ENCODE measurements at regions not wholly inside any gene's neighbourhood (a gene's known extent, or its start where the extent isn't known, plus 50 kb on each side); places are given as distances from the start of the nearest gene placed in this dataset.

DNA sequence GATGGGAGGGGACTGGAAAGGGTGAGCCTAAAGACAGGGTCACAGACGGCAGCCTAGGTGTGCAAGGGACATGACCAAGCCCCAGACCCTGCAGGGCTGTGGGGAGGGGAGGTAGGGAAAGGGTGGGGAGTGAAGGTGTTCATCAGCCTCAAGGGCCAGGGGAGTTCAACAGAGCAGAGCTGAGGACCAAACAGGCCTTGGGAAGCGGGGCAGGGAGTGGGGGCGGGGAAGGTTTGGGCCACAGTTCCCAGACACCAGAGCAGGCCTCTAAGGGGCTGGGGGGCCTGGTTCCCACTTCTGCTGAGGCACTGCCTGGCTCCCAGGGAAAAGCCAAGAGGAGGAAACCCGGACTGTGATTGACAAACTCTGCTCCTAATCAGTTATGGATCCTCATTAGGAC is 456.3 kb downstream of the MATN1 start:
- Histone ChIP-seq H3K27me3 (ENCODE audit: control insufficient read depth, insufficient read depth, low read length) (no peaks in the 10 kb centered on the region), H3K36me3 (replicated peaks; ENCODE audit: control insufficient read depth, insufficient read depth, low read length) (no peaks in the 10 kb centered on the region), H3K4me3 (ENCODE audit: insufficient read depth, low read depth, low read length) (no peak overlapping the region)
- DNase-seq: no peak

DNA sequence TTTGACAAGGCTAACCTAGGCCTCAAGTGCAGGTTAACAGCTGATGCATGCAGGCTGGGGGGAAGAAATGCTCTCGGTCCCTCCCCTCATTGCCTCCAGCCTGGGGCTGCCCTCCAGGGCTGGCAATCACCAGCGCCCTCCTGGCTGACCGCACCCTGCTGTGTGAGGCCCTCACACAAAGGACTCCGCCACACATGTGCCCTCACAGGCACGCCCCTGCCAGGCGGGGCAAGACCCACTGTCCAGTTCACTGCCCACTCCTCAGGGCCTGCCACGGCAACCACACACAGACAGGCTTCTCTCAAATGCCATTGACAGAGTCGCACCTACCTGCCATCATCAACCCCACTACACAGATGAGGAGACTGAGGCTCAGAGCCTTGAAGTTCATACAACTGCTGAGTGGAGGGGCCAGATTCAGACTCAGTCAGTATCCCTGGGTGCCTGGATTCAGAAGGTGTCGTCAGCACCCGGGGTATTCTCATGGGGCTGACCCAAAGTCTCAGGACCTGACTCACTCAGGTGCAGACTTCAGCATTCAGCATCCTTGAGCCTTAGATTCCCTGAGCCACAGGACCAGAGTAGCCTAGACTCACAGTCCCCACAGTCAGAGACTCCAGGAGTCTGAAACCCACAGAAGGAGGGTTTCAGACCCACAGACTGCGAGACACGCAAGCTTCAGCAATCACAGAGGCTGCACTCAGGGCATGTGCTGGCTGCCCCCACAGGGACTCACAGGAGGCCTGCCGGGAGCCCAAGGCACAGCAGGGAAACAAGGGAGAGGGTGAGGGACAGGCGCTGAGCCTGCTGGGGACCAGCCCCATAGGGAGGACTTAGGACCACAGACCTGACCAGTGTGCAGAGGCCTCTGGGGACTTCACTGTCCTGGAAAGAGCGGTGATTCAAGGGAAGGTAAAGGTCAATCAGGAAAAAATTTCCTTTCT is 458.0 kb downstream of the MATN1 start:
- Histone ChIP-seq H3K36me3 (replicated peaks; ENCODE audit: control insufficient read depth, insufficient read depth, low read length) (no peaks in the 10 kb centered on the region), H3K4me3 (ENCODE audit: insufficient read depth, low read depth, low read length) (no peak overlapping the region), H3K27me3 (ENCODE audit: control insufficient read depth, insufficient read depth, low read length) (no peaks in the 10 kb centered on the region)
- DNase-seq: no peak

DNA sequence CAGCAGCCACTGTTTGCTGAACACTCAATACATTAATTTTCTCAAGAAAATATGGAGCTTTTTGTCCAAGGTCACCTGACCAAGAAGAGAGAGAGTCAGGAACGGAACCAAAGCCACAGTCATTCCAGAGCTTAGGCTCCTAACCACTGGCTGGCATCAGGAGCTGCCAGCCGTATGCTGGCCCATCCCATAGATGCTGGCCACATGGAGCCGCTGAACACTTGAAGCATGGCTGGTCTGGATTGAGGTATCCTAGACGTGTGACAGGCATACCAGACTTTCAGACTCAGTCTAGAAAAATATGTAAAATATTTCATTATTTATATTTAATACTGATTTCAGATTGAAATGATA is 458.7 kb downstream of the MATN1 start:
- Histone ChIP-seq H3K27me3 (ENCODE audit: control insufficient read depth, insufficient read depth, low read length) (no peaks in the 10 kb centered on the region), H3K4me3 (ENCODE audit: insufficient read depth, low read depth, low read length) (no peak overlapping the region), H3K36me3 (replicated peaks; ENCODE audit: control insufficient read depth, insufficient read depth, low read length) (no peaks in the 10 kb centered on the region)
- DNase-seq: no peak

DNA sequence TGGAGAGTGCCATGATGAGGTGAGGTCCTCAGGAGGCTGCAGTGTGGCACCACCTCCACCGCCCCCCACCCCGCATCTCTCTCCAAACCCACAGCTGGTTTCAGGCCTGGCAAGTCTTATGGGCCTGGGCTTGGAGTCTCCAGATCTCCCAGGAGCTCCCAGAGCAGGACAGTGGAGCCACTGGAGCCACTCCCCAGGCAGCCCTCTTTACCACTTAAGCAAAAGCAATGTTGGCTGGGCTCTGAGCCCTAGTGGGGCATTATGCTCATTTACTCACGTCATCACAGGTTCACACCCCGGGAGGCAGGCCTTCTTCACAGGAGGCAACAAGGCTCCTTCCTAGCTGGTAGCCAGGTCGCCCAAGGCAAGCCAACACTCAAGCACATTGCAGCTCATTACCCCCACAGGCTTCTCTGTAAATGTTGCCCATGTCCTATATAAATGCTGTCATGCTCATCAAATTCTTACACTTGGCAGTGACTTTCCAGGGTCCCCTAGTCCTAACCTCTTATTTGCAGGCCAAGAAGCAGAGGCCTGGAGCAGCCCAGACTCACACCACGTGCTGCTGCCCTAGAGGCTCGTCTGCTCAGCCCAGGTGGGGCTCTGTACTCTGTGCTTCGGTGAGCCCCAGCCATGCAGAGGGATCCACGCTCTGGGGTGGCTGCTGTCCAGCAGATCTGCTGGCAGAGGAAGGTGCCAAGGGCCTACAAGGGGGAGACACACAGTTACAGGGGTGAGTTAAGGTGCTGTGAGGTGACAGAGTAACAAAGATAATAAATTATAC is 459.3 kb downstream of the MATN1 start:
- H3K36me3 ChIP-seq (replicated peaks; ENCODE audit: control insufficient read depth, insufficient read depth, low read length): no peaks in the 10 kb centered on the region
- H3K27me3 ChIP-seq (ENCODE audit: control insufficient read depth, insufficient read depth, low read length): no peaks in the 10 kb centered on the region
- DNase-seq: no peak
- no peak overlapping the region for H3K4me3 ChIP-seq (ENCODE audit: insufficient read depth, low read depth, low read length)

DNA sequence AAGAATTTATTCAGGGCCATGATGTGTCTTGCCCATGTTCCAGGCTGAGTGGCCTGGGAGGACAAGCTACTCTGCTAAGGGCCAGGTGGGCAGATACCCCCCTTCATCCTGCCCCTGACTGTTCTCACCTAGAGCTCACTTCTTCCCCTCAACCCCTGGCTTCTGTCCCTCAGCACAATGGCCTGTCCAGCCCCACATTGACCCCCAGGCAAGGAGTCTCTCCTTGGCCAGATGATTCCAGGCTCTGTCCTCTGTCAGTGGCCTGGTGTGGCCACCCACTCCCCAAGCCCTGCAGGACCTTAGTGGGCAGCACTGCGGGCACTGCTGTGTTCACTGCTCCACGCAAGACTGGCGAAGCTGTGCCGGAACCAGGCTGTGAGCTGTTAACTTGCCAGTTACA is 460.0 kb downstream of the MATN1 start:
- H3K4me3 ChIP-seq (ENCODE audit: insufficient read depth, low read depth, low read length): no peak overlapping the region
- DNase-seq: no peak
- no peaks in the 10 kb centered on the region; the same call in 1 of the 2 replicates for H3K27me3 ChIP-seq (ENCODE audit: control insufficient read depth, insufficient read depth, low read length)
- H3K36me3 ChIP-seq (replicated peaks; ENCODE audit: control insufficient read depth, insufficient read depth, low read length): no peaks in the 10 kb centered on the region

DNA sequence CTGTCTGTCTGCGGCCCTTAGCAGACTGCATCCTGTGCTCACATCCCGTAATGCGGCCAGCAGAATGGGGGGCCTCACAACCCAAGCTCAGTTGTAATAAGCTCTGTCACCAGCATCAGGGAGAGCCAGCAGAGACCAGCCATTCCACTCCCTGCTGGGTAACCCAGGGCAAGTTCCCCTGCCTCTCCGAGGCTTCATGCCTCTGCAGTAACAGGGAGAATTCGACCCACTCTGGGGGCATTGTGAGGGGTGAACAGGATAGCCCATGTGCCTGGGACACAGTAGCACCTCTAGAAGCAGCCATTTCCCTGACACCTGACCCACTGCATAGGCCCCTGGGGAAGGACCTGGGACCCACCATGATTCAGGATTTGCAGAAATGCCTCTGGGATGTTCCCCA is 461.2 kb downstream of the MATN1 start:
- Histone ChIP-seq H3K36me3 (replicated peaks; ENCODE audit: control insufficient read depth, insufficient read depth, low read length) (no peaks in the 10 kb centered on the region), H3K4me3 (ENCODE audit: insufficient read depth, low read depth, low read length) (no peak overlapping the region), H3K27me3 (ENCODE audit: control insufficient read depth, insufficient read depth, low read length) (no peaks in the 10 kb centered on the region; the same call in 1 of the 2 replicates)
- no peak for DNase-seq

DNA sequence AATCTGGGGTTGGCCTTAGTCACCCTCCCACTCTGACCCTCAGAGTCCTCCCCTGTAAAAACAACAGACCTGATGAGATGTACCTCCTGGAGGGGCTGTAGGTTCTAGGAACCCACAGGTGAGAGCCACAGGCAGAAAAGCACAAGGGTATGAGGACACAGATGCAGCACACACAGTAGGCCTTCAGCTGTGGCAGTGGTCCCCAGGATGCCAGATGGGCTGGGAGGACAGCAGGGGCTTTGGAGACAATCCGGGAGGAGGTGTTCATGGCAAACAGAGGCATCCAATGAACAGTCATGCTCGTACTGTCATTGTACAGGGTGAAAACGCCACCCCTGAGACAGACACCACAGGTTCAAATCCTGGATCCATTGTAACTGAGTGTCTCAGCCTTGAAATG is 463.1 kb downstream of the MATN1 start:
- H3K27me3 ChIP-seq (ENCODE audit: control insufficient read depth, insufficient read depth, low read length): no peaks in the 10 kb centered on the region; the same call in 1 of the 2 replicates
- DNase-seq: no peak
- no peak overlapping the region for H3K4me3 ChIP-seq (ENCODE audit: insufficient read depth, low read depth, low read length)
- H3K36me3 ChIP-seq (replicated peaks; ENCODE audit: control insufficient read depth, insufficient read depth, low read length): no peaks in the 10 kb centered on the region

DNA sequence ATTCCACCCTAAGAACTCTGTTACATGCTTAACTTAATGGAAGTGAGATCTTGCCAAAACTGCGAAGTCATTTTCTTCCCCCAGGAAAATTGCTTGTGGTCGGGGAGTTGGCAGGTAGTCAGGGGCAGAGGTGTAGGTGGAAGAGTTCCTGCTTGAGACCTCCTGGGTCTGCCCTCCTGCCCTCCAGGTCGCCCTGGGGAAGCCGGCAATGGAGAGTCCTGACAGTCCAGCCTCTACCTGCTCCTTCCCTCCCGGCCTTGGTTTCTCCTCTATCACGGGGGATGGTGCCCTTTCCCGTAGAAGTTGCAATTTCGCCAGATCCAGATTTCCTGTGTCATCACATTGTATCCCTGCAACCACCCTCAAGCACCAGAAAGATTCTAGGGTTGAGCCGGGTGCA is 463.8 kb downstream of the MATN1 start:
- Histone ChIP-seq H3K4me3 (ENCODE audit: insufficient read depth, low read depth, low read length) (no peak overlapping the region), H3K36me3 (replicated peaks; ENCODE audit: control insufficient read depth, insufficient read depth, low read length) (no peaks in the 10 kb centered on the region), H3K27me3 (ENCODE audit: control insufficient read depth, insufficient read depth, low read length) (no peaks in the 10 kb centered on the region; the same call in 1 of the 2 replicates)
- no peak for DNase-seq

DNA sequence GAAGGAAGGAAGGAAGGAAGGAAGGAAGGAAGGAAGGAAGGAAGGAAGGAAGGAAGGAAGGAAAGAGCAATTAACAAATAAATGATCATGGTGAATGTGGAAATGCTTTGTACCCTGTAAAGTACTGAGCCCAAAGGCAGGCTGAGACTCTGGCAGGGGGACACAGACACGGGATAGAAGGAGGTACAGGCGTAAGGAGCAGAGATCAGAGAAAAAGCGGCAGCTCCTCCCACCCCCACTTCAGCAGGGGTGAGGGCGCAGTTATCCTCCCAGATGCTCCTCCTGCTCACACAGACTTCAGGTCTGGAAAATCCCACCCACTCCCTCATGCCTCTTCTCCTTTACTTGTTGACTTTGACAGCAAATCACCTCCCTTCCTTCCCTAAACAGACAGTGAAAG is 464.5 kb downstream of the MATN1 start:
- peak; percentile 63 for DNase-seq
- H3K4me3 ChIP-seq (ENCODE audit: insufficient read depth, low read depth, low read length): no peak overlapping the region
- H3K36me3 ChIP-seq (replicated peaks; ENCODE audit: control insufficient read depth, insufficient read depth, low read length): no peaks in the 10 kb centered on the region
- no peaks in the 10 kb centered on the region; the same call in 1 of the 2 replicates for H3K27me3 ChIP-seq (ENCODE audit: control insufficient read depth, insufficient read depth, low read length)

DNA sequence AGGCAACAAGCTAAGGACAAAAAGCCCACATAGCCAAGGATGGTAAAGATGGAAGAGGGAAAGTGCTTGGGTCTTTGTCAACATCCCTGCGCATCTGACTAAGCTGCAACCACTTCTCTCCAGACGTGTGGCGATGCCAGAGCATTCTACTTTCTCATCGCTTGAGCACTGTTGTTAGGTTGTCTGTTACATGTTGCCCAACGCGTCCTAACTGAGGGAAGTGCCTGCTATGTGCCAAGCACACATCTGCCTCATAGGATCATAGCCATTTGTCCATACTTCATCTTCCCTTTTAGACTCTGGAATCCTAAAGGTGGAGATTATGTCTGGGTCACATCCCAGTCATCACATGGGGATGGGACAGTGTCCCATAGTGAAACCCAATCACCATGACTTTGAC is 464.9 kb downstream of the MATN1 start:
- H3K27me3 ChIP-seq (ENCODE audit: control insufficient read depth, insufficient read depth, low read length): no peaks in the 10 kb centered on the region; the same call in 1 of the 2 replicates
- DNase-seq: no peak
- H3K36me3 ChIP-seq (replicated peaks; ENCODE audit: control insufficient read depth, insufficient read depth, low read length): no peaks in the 10 kb centered on the region
- H3K4me3 ChIP-seq (ENCODE audit: insufficient read depth, low read depth, low read length): no peak overlapping the region

DNA sequence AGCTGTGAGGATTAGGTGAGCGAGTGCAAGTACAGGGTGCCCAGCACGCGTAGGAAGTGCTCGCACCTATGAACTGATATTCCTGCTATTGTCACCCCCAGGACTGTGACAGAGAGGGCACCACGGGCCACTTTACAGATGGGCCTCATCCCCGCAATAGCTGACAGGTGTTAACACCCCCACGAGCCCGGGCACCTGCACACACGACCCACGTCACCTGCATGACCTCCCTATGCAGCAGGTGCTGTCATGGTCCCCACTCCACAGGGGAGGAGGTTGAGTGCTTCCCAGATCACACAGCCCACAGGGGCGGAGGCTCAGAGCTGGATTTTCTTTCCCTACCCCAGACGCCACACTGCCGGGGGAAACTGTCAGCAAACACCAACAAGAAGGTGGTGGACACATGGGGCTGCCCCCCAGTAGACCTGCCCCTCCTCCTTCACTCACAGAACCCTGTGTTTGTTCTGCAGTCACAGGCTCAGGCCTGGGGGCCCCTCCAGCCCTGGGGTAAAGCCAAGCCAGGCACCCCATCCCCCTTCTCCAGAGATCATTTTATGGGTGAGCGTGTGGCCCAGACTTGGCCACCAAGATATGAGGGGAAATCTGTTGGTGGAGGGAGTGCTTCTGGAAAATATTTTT is 465.5 kb downstream of the MATN1 start:
- no peaks in the 10 kb centered on the region for H3K36me3 ChIP-seq (replicated peaks; ENCODE audit: control insufficient read depth, insufficient read depth, low read length)
- H3K4me3 ChIP-seq (ENCODE audit: insufficient read depth, low read depth, low read length): no peak overlapping the region
- no peak for DNase-seq
- H3K27me3 ChIP-seq (ENCODE audit: control insufficient read depth, insufficient read depth, low read length): no peaks in the 10 kb centered on the region; the same call in 1 of the 2 replicates

DNA sequence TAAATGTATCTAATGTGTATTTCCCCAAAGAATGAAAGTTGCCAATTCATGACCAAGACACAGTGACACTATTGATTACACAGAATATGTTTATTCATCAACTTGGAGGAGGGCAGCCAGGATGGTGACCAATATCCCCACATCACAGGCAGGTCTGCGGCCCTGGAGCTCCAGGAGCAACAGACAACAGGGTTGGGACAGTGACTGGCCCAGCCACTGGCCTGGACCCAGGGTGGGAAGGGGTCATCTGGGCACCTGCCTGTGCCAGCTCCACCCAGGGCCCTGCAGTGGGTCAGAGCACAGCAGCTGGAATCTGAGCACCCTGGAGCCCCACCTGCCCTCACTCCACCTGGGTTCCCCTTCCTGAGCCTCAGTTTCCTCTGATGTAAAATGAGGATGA is 466.1 kb downstream of the MATN1 start:
- Histone ChIP-seq H3K27me3 (ENCODE audit: control insufficient read depth, insufficient read depth, low read length) (no peaks in the 10 kb centered on the region; the same call in 1 of the 2 replicates), H3K4me3 (ENCODE audit: insufficient read depth, low read depth, low read length) (no peak overlapping the region), H3K36me3 (replicated peaks; ENCODE audit: control insufficient read depth, insufficient read depth, low read length) (no peaks in the 10 kb centered on the region)
- no peak for DNase-seq

DNA sequence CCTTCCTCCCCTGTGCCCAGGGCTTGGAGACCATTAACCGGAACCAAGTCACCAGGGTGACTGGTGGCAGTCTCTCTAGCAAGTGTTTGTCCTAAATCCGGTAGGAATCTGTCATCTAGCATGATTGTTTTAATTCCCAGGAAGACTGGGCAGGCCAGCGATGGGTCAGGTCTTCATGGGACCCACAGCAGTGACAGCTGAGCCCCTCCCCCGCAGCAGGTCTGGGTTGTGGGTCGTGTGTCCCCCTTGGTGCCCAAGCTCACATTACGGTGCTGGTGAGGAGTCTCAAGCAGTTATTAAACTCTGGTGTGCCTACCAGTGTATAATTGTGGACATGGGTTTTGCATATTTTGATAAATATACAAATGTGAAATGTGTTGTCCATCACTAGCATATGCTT is 466.5 kb downstream of the MATN1 start:
- no peak for DNase-seq
- H3K27me3 ChIP-seq (ENCODE audit: control insufficient read depth, insufficient read depth, low read length): no peaks in the 10 kb centered on the region; the same call in 1 of the 2 replicates
- no peak overlapping the region for H3K4me3 ChIP-seq (ENCODE audit: insufficient read depth, low read depth, low read length)
- H3K36me3 ChIP-seq (replicated peaks; ENCODE audit: control insufficient read depth, insufficient read depth, low read length): no peaks in the 10 kb centered on the region

DNA sequence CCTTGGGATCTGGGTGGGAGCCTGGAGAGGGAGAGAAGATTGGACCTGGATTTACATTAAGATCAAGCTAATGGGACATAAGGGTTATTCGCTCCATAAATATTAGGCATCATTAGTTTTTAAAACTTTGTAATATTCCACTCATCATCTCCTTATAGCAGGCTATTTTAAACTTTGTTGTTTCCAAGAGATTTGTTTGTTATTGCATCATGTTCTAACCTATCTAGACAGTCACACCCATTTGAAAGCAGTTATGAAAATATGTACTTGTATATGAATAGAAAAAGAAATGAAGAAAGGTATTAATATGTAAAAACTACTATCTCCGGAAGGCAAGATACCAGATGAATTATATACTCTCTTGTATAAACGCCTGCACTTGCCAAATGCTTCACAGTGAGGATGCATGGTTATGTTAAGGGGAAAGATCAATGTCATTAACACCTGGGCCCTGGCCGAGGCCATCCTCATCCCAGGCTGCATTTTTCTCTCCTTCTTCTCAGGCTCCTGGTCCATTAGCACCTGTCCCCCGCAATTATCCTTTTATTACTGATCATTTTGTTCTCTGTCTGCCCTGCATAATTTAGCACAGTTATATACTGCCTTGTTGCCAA is 468.2 kb downstream of the MATN1 start:
- no peak overlapping the region for H3K4me3 ChIP-seq (ENCODE audit: insufficient read depth, low read depth, low read length)
- no peaks in the 10 kb centered on the region; the same call in 1 of the 2 replicates for H3K27me3 ChIP-seq (ENCODE audit: control insufficient read depth, insufficient read depth, low read length)
- no peak for DNase-seq
- no peaks in the 10 kb centered on the region for H3K36me3 ChIP-seq (replicated peaks; ENCODE audit: control insufficient read depth, insufficient read depth, low read length)

All from H7 (cell line).